ENCODE measurements at regions not wholly inside any gene's neighbourhood (a gene's known extent, or its start where the extent isn't known, plus 50 kb on each side); places are given as distances from the start of the nearest gene placed in this dataset.
"Not testable (repeated sequence)": the region's sequence is repeated elsewhere in the genome, so short reads cannot be mapped to it uniquely, and the experiment has no call there.

DNA sequence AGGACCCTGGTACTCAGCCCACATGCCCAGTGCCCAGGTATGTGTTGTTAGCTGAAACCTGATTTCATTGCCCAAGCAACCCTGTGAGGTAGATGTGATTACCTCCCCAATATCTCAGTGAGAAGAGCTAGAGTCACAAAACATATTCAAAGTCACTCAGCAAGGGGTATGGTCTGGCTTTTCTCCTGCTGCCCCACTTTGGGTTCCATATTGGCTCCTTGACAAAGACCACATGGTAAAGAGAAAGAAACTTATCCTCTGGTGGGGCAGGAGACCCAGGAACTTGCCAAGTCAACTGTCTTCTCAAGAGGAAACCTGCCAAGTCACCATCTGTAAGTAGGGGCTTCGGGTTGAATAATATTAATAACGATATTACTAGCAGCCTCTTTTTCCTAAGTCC lies 148.3 kb upstream of the LMCD1 start:
- no peak for DNase-seq (ENCODE audit: low read depth in 3 of 3)

DNA sequence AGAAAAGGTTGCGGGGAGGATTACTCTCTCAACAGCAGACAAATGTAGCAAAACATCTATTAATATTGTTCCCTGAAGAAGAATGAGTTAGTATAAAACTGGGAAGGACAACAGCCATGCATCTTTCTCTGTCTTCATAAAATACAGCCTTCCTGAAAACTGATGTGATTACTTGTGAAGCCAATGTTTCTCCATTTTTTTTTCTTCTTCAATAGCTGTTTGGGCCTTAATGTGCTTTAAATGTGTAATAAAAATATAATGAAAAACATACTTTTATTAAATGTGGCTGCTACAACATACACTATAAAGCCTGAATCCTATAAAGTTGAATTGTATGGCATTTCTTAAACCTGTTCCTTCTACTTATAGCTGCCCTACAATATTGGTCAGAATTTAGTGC lies 146.3 kb upstream of the LMCD1 start:
- no peak for DNase-seq (ENCODE audit: low read depth in 3 of 3)

DNA sequence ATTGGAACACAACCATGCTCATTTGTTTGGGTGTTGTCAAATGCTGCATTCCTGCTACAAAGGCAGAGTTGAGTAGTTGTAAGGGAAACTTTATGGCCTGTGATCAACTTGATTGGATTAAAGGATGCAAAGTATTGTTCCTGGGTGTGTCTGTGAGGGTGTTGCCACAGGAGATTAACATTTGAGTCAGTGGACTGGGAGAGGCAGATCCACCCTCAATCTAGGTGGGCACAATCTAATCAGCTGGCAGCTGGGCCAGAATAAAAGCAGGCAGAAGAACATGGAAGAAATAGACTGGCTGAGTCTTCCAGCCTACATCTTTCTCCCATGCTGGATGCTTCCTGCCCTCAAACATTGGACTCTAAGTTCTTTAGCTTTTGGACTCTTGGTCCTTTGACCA lies 145.6 kb upstream of the LMCD1 start:
- not testable (repeated sequence) for DNase-seq (ENCODE audit: low read depth in 3 of 3)

DNA sequence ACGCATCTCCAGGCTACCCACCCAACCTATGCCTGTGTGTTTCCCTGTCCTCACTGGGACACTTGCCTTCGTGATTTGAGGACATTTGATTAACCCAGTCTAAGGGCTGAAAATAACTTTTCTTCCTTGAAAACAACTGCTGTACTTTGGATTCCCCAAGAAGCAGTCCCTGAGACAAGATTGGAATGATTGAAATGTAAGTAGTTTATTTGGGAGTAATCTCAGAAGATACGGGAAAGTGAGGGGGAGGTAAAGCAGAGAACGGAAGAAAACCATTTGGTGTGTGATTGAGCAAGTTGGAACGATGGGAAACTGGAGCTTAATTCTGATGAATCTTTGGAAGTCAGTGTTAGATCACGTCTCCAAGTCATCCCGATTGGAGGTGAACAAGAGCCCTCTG lies 143.8 kb upstream of the LMCD1 start:
- DNase-seq (ENCODE audit: low read depth in 3 of 3): no peak

DNA sequence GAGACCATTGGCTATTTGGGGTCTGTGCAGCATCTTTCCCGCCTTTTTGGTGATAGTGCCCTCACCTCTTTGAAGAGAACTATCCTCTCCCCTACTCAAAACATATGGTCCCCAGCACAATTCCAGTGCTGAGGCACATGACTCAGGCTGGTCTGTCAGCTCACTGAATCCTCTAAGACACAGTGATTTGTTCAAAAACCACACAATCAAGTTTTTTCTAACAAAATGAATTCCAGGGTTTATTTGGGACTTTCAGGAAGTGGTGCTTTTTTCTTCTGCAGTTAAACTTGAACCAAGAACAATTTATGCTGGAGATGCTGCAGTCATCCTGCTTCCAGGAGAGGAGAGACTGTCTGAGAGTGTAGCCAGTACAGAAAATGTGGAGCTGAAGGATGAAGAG lies 142.5 kb upstream of the LMCD1 start:
- DNase-seq (ENCODE audit: low read depth in 3 of 3): no peak

DNA sequence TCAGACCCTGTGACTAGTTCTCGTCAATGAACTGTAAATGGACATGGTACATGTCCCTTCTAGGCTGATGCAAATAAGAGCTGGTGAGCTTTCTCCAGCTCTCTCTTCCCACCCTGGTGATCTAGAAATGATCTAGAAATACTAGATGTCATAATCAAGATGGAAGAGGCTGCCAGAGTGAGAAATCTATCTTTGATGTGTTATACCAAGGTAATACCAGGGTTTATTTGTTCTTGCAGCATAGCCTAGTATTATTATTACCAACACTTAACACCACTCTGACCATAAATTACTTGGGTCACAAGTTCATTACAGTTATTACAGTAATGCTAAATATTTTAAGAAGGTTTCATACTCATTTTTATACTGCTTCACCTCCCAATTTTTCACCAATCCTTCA lies 138.4 kb upstream of the LMCD1 start:
- DNase-seq (ENCODE audit: low read depth in 3 of 3): no peak

DNA sequence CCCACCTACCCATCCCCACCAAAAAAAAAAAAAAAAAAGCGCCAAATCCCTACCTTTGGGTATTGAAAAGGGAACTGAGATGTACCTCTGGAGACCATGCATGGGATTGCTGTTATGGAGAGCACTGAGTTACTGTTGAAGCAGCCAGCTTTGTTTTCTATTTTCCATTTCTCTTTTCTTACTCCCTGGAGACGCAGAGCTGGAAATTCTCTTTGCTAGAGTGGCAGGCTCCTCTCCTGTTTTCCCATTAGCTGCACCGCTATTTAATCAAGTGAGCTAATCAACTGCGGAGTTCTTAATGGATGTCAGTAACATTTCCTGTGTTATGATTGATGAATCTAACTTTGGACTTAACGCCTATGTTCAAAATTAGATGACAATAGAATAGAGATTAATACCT lies 136.1 kb upstream of the LMCD1 start:
- no peak for DNase-seq (ENCODE audit: low read depth in 3 of 3)

DNA sequence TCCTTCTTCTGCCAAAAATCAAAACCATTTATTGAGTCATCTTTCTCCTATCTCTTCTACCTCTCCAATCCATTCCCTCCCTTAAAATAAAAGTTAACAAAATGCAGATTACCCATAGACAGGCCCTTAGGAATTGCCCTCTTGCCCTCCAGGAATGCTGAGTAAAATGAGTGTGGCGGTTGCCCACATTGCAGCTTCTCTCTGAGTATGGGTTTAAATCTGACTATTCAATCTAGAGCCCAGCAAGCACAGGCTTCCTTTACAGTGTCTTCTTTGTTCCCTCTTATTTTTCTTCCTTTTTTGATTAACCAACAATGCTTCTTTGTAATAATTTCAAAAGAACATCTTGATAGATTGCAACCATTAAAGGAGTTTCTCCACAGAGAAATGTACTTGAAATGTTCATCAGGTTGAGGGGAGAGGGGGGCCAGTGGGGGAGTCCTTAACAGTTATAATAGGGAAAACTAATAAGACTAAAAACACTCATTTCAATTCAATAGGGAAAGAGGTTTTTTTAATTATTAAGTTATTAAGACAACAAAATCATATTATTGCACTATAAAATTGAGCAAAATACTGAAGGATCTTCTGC lies 135.3 kb upstream of the LMCD1 start:
- no peak for DNase-seq (ENCODE audit: low read depth in 3 of 3)

DNA sequence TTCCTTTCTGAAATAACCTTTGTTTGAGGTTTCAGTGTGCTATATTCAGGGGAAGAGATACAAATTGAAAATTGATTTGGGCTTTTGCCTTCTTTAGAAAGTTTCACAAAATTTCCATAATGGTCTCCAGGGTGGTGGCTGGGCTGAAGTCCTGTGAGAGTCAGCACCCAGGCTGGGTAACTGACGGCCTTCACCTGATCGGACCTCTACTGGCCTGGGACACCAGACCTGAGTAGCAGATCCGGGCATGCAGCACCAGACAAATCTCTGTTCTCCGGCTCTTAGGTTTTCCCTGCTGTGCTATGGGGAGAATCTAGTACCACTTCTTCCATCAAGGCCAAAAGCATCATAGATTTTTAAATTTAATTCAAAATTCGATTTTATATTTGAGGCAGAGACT lies 133.0 kb upstream of the LMCD1 start:
- no peak for DNase-seq (ENCODE audit: low read depth in 3 of 3)

DNA sequence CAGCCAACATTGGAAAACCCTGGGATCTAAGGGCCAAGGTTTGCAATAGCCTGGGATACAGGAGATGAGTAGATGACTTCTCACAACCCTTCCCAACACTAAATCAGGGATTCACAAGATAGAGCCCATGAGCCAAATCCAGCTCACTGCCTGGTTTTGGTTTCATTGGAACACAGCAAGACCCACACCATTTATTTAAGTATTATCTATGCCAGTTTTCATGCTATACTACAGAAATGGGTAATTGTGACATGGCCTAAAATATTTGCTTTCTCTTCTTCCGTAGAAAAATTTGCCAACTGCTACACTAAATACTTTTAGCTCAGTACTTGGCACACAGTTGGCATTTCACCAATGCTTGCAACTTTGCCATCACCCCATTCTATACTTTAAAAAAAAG lies 132.0 kb upstream of the LMCD1 start:
- no peak for DNase-seq (ENCODE audit: low read depth in 3 of 3)

DNA sequence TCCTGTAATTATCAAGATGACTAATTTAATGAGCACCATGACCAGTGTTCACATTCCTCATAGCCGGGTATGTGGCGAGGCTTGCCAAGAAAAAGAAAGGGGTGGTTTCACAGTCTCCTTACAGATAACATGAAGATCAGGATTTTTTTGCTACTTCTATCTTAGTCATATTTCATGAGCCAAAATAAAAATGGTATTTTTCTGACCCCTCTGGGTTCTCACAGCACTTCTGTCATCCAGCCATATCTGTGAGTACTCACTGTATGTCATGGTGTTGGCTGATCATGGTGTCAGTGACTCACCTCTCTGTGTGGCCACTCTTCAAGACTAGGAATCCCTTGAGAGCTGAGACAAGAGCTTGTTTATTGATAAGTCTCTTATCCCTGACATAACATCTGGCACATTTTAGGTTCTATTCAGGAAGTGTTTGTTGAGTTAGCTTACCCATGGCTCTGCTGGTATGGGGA lies 130.5 kb upstream of the LMCD1 start:
- DNase-seq (ENCODE audit: low read depth in 3 of 3): no peak

DNA sequence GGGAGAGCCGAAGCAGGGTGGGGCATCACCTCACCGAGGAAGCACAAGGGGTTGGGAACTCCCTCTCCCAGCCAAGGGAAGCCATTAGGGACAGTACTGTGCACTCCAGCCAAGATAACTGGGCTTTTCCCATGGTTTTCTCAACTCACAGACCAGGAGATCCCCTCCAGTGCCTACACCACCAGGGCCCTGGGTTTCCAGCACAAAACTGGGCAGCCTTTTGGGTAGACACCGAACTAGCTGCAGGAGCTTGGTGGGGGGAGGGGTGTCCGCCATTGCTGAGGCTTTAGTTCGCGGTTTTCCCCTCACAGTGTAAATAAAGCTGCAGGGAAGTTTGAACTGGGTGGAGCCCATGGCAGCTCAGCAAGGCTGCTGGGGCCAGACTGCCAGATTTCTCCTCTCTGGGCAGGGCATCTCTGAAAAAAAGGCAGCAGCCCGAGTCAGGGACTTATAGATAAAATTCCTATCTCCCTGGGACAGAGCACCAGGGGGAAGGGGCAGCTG lies 129.6 kb upstream of the LMCD1 start:
- DNase-seq (ENCODE audit: low read depth in 3 of 3): no peak

DNA sequence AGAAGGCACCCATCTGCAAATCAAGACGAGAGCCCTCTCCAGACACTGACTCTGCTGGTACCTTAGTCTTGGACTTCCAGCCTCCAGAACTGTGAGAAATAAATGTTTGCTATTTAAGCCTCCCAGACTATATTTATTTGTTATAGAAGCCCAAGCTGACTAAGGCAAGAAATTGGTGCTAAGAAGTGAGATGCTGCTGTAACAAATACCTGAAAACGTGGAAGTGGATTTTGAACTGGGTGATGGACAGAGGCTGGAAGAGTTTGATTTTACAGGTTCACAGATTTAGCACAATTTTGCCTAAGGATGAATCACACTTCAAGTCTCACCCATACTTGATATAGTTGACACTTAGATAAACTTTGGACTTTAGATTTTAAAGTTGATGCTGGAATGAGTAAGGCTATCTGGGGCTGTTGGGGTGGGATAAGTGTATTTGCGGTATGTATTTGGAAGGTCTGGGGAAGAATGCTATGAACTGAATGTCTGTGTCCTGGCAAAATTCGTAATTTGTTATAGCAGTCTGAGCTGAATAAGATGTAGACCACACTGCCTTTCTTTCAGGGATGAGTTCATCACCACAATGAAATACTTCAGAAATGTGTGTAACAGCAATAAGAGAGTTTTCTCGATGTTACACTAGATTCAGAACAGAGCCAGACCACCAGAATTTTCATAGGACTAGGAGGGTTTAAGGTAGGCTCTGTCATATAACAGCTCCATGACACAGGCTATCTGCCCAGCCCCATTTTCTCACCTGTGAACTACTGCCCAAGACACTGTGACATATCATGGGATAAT lies 120.5 kb upstream of the LMCD1 start:
- DNase-seq (ENCODE audit: low read depth in 3 of 3): no peak

DNA sequence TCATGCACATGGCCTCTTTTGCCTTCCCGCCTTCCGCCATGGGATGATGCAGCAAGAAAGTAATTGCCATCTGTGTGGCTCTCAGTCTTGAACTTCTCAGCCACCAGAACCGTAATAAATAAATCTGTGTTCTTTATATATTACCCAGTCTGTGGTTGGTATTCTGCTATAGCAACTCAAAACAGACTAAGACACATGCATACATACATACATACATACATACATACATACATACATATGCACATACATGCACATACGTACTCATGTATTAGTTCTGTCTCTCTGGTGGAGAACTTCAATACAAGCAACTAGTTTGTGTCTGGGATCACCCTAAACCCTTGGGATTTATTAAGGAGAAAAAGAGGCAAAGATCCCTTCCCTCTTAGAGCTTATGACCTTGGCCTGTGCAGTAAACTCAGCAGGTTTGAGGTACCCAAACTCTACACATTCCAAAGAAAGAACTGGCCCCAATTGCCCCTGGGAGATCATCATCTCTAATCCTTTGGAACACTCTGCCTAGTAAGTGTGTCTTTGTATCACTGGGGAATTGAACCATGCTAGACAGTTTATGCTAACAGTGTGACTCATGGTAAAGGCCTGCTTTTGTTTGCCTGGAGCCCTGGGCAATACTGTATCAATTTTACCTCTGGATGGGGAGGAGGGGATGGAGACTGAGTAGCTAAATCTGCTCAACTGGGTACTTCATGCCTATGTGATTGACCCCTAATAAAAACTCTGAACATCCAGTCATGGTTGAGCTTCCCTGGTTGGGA lies 115.6 kb upstream of the LMCD1 start:
- DNase-seq (ENCODE audit: low read depth in 3 of 3): no peak

DNA sequence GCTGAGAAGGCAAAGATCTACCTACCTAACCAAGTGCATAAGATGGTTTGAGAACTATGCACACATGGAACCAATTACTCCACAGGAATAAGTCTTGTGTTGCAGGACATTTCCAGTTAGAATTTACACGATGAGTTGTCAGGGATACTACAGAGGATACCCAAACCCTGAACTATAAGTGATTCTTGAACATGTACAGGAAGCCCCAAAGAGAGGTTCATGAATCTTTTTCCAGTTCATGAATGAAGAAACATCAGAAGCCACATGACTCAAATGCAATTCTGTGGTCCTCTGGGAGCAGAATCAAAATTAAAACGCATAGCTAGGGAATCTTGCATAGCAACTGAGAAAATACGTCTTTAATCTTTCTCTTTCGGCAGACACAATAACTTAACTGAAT lies 114.1 kb upstream of the LMCD1 start:
- DNase-seq (ENCODE audit: low read depth in 3 of 3): no peak

DNA sequence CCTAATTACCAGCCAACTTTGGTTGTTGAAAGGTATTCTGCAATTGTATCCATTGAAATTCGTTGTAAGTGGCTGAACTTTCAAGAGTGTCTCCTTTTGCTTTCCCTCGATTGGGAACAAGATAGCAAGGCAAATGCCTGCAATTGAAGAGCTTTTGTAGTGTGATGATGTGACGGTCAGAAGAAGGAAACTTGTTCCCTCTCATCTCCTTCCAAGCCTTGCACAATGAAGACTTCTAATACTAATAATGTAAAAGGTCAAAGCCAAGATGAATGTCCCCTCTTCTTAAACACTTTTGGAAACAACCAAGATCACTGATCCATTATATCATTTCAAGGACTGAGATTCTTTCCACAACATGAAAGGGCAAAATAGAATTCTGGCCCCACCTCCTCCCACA lies 101.9 kb upstream of the LMCD1 start:
- no peak for DNase-seq (ENCODE audit: low read depth in 3 of 3)

DNA sequence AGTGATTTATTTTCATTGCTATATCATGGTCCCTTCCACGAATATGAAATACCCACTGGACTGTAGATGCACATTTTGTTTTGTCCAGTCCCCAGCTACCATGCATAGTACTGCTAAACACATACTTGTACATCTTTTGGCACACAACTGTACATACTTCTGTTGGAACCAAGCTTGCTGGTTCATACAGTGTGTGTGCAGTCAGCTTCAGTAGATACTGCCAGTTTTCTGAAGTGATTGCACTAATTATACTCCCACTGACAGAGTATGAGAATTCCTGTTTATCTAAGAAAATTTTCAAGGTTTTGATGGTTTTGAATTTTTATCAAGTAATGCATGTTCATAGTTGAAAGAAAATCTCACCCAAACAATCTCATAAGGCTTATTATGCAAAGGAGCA lies 100.7 kb upstream of the LMCD1 start:
- no peak for DNase-seq (ENCODE audit: low read depth in 3 of 3)

DNA sequence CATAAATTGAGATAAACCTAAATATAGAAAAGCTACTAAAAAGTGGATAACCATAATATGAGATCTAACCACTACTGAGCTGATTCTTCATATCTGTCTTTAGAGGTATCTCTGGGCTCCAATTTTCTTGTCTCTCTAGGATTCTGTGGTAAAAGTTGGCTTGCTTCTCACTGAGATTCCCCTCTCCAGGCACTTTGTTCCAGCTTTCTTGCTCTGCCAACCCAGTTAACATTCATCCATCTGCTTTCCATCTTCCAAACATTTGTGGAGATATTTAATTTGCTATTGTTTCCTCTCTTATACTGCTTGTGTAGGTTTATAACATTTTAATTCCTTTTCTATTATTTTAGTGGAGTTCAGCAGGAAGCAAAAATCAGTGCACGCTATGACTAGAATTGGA lies 97.6 kb upstream of the LMCD1 start:
- DNase-seq (ENCODE audit: low read depth in 3 of 3): no peak

DNA sequence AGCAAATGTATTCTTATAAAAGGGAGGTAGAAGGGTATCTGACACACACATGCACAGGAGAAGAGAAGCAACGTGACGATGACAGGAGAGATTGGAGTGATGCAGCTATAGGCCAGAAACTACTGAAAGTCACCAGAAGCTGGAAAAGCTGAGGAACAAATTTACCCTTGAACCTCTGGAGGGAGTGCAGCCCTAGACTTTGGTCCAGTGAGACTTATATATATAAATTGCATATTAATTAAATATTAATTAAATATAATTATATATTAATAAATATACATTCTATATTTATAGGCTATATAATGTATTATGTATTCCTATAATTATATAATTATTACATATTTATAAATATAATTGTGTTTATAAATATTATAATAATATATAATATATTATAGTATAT lies 96.5 kb upstream of the LMCD1 start:
- no peak for DNase-seq (ENCODE audit: low read depth in 3 of 3)

DNA sequence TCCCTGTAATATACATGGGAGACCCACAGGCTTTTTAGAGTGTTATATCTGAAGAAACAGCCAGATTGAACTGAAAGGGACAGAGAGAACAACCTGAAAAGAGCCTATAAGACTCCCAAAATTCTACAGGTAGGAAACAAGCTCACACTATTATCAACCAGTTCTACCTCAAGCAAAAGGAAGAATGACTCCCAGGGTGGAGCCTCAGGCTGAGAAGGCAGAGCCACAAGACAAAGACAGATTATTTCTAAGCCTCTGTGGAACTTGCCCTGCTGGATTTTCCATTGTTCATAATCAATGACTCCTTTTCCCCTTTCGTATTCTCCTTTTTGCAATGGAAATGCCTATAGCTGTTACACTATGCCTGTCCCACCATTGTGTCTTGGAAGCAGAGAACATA lies 95.1 kb upstream of the LMCD1 start:
- DNase-seq (ENCODE audit: low read depth in 3 of 3): no peak

DNA sequence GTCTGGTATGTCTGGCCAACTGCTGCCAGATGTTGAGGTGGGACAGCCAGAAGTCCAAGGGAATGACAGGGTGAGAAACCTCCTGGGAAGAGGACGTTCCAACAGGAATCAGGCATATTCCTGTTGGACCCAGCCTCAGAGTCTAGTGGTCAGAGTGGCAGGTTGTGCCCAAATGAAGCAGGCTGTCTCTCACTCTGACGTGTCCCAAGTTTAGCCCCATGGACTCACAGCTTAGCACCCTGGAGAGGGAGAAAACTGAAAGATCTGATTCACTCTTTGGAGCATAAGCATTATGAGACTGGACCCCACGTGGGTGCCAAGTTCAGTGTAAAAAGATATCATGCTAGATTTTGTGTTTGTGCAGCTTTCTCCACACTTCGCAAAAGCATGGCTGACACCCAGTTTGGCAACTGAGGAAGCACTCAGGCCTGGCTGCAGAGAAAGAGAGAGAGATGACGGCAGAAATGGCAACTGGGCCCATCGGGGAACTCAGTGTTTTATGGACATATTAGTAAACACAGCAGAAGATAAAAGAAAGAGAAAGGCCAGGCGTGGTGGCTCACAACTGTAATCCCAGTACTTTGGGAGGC lies 88.2 kb upstream of the LMCD1 start:
- no peak for DNase-seq (ENCODE audit: low read depth in 3 of 3)

DNA sequence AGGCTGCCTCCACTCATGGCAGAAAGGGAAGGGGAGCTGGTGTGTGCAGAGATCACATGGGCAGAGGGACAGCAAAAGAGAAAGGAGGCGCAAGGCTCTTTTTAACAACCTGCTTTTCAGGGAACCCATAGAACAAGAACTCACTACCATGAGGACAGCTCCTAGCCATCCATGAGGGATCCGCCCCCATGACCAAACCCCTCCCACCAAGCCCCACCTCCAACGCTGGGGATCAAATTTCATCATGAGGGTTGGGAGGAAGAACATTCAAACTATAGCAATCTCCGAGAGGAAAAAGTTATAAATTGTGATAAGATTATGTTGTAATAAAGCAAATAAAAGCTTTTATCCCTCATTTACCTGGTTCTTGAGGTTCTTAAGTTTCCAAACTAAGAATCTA lies 84.7 kb upstream of the LMCD1 start:
- DNase-seq (ENCODE audit: low read depth in 3 of 3): peak in 1 of 3 experiments; percentile 14

Data from stimulated activated CD4-positive, alpha-beta T cell treated with anti-CD3 and anti-CD28 coated beads, TNF-alpha, amount 100 ng/mL, for 24 hours (primary cell).